GM12878 (cell line): ENCODE measurements at regions not wholly inside any gene's neighbourhood (a gene's known extent, or its start where the extent isn't known, plus 50 kb on each side); places are given as distances from the start of the nearest gene placed in this dataset.
"Not testable (repeated sequence)": the region's sequence is repeated elsewhere in the genome, so short reads cannot be mapped to it uniquely, and the experiment has no call there.

ENCODE experiments used
- ATAC-seq: fragments of 200-7000 bp; cut with Tn5 transposase; 3 replicates; pipeline ENCODE4 v1.9.1; 2020; ENCODE audit warnings: mild to moderate bottlenecking, moderate library complexity
- BruUV-seq: library from RNA; stranded (reverse); fragments of 400-500 nt; replicated peaks from 2 replicates; lab custom pipeline; 2021; lab: Mats Ljungman, UMichigan
- CTCF ChIA-PET: fragments of 300-600 bp; sonication (Branson Sonifier 250); formaldehyde crosslinking; extraction: SDS; loops from one replicate; lab custom pipeline; 2021; ENCODE audit warnings: inconsistent platforms; lab: Yijun Ruan, JAX
- POLR2A ChIA-PET: fragments of 350-600 bp; formaldehyde crosslinking; extraction: SDS; loops from one replicate; lab custom pipeline; 2021; ENCODE audit warnings: inconsistent platforms; lab: Charles Lee
- RAD21 ChIA-PET: fragments of 300-600 bp; sonication (Branson Sonifier 250); formaldehyde crosslinking; loops from one replicate; lab custom pipeline; 2023; ENCODE audit warnings: antibody characterized with exemption; ENCODE audit not compliant: unreplicated experiment; lab: Charles Lee
- SMC1A ChIA-PET: fragments of 300-600 bp; sonication (Branson Sonifier 250); formaldehyde crosslinking; loops from one replicate; lab custom pipeline; 2023; ENCODE audit not compliant: unreplicated experiment, uncharacterized antibody; lab: Charles Lee
- DNase-seq: peaks from one replicate; pipeline ENCODE4 v3.0.0-alpha.2; 2011; ENCODE audit warnings: low read depth, low spot score
- FAIRE-seq: peaks from 3 replicates; lab custom pipeline; 2011; peaks lifted over from hg19 to GRCh38; lab: Jason Lieb, UNC
- H2AFZ ChIP-seq: 2 replicates; pipeline ENCODE4 v1.6.0; 2011; ENCODE audit warnings: low read depth, low read length, control low read depth; ENCODE audit not compliant: control insufficient read depth
- H3K27ac ChIP-seq: 2 replicates; pipeline ENCODE4 v1.5.1; 2011; ENCODE audit warnings: control low read depth; ENCODE audit not compliant: control insufficient read depth, insufficient read depth
- H3K27me3 ChIP-seq, 2 experiments: replicated peaks in 1 of 2; 2 replicates each; pipeline versions ENCODE4 v1.6.0 to v1.6.1; 2011; ENCODE audit warnings: low read length in 1 of 2; ENCODE audit not compliant: control insufficient read depth in 2 of 2, insufficient read depth in 2 of 2
- H3K36me3 ChIP-seq, 2 experiments: 2 replicates each; pipeline ENCODE4 v1.5.1; 2011; ENCODE audit warnings: low read length in 1 of 2; ENCODE audit not compliant: control insufficient read depth in 2 of 2, insufficient read depth in 2 of 2
- H3K4me1 ChIP-seq: 2 replicates; pipeline ENCODE4 v1.6.1; 2011; ENCODE audit warnings: mild to moderate bottlenecking, low read length, moderate library complexity, mixed read lengths; ENCODE audit not compliant: control insufficient read depth, insufficient read depth
- H3K4me2 ChIP-seq: 2 replicates; pipeline ENCODE4 v1.6.0; 2011; ENCODE audit warnings: control low read depth; ENCODE audit not compliant: control insufficient read depth, insufficient read depth
- H3K4me3 ChIP-seq: fragments of 200-600 bp; sonication (generic); 2 replicates; pipeline ENCODE4 v1.5.1; 2016
- H3K79me2 ChIP-seq: 2 replicates; pipeline ENCODE4 v1.6.0; 2011; ENCODE audit warnings: low read length; ENCODE audit not compliant: control insufficient read depth, insufficient read depth
- H3K9ac ChIP-seq: 2 replicates; pipeline ENCODE4 v1.8.0; 2011; ENCODE audit warnings: low read length, control low read depth, mixed read lengths; ENCODE audit not compliant: control insufficient read depth, insufficient read depth
- H3K9me3 ChIP-seq: replicated peaks from 3 replicates; pipeline ENCODE4 v1.5.1; 2011; ENCODE audit warnings: mild to moderate bottlenecking, low read length; ENCODE audit not compliant: control insufficient read depth, insufficient read depth
- H4K20me1 ChIP-seq: 2 replicates; pipeline ENCODE4 v1.6.0; 2011; ENCODE audit not compliant: control insufficient read depth, insufficient read depth
- JUNB ChIP-seq: IDR thresholded peaks from 2 replicates; pipeline ENCODE4 v1.6.1; 2016; ENCODE audit warnings: antibody characterized with exemption, mild to moderate bottlenecking
- NFYB ChIP-seq: IDR thresholded peaks from 2 replicates; pipeline ENCODE4 v1.6.1; 2011; ENCODE audit warnings: low read depth, mild to moderate bottlenecking, low read length, improper control_type of control experiment, moderate library complexity; ENCODE audit not compliant: insufficient read depth
- ZNF217 ChIP-seq: fragments of 450-650 bp; IDR thresholded peaks from 2 replicates; pipeline ENCODE4 v1.6.1; 2017; ENCODE audit warnings: antibody characterized with exemption, mild to moderate bottlenecking
- WGBS: methylation state at CpG from one replicate; pipeline ENCODE4 v1.1.6; 2016; ENCODE audit warnings: low lambda C conversion rate; ENCODE audit not compliant: insufficient replicate concordance, insufficient coverage; ENCODE audit errors: missing lambda C conversion rate; 5-methylcytosine and 5-hydroxymethylcytosine counted together
- in situ Hi-C: fragments of 300-500 bp; cut with MboI; formaldehyde crosslinking; loops from 9 replicates; pipeline ENCODE4 v1.14.3; 2018; ENCODE audit warnings: mixed read lengths
- intact Hi-C: fragments of 100-400 bp; cut with micrococcal nuclease; formaldehyde crosslinking; loops from one replicate; pipeline ENCODE4 v1.14.2; 2022; ENCODE audit not compliant: unreplicated experiment
- TF ChIP-seq, protein P1 (sequence below): fragments of 450-650 bp; IDR thresholded peaks from 2 replicates; pipeline ENCODE4 v1.6.1; 2017; ENCODE audit warnings: antibody characterized with exemption, mild to moderate bottlenecking, moderate library complexity

DNA sequence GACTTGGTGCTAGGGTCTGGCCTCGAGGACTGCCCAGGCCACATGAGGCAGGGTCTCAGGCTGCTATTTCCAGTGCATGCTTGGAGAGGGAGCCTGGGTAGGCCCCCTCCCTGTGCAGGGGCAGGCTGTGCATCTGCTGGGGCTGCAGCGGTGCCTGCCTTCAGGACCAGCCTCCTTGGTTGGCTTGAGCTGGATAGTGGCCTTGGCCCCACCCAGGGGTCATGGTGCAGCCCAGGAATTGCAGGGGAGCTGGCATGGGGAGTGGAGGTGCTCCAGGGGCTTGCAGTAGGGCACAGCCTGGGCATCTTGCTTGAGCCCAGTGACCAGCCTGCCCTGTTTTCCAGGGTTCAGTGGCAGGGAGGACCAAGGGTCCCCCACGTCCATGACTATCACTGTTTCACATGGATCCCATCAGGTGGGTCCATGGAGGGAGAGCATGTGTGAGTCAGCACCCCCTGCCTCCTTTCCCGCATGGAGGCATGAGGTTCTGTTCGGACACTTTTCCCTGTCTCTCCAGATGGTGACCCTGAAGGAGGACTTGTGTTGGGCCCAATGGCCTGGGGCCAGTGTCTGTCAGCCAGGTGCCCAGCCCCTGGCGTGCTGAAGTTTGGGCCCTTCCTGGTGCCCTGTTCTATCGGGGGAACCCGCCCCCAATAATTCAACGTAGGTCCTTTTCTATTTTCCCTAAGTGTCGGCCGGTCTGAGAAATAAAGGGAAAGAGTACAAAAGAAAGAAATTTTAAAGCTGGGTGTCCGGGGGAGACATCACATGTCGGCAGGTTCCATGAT, 218.6 kb downstream of the SNRPN start (continued):
- TF ChIP-seq NFYB (no peak), JUNB (no peak), ZNF217 (no peak)
- TF ChIP-seq, protein P1, sequence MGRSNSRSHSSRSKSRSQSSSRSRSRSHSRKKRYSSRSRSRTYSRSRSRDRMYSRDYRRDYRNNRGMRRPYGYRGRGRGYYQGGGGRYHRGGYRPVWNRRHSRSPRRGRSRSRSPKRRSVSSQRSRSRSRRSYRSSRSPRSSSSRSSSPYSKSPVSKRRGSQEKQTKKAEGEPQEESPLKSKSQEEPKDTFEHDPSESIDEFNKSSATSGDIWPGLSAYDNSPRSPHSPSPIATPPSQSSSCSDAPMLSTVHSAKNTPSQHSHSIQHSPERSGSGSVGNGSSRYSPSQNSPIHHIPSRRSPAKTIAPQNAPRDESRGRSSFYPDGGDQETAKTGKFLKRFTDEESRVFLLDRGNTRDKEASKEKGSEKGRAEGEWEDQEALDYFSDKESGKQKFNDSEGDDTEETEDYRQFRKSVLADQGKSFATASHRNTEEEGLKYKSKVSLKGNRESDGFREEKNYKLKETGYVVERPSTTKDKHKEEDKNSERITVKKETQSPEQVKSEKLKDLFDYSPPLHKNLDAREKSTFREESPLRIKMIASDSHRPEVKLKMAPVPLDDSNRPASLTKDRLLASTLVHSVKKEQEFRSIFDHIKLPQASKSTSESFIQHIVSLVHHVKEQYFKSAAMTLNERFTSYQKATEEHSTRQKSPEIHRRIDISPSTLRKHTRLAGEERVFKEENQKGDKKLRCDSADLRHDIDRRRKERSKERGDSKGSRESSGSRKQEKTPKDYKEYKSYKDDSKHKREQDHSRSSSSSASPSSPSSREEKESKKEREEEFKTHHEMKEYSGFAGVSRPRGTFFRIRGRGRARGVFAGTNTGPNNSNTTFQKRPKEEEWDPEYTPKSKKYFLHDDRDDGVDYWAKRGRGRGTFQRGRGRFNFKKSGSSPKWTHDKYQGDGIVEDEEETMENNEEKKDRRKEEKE = no peak

DNA sequence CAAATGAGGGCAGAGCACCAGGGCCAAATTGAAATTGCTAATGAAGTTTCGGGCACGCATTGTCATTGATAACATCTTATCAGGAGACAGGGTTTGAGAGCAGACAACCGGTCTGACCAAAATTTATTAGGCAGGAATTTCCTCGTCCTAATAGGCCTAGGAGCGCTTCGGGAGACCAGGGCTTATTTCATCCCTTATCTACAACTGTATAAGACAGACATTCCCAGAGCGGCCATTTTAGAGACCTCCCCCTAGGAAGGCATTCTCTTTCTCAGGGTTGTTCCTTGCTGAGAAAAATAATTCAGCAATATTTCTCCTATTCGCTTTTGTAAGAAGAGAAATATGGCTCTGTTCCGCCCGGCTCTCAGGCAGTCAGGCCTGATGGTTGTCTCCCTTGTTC, 219.4 kb downstream of the SNRPN start:
- DNase-seq, H3K79me2 ChIP-seq, in situ Hi-C loops: not testable (repeated sequence)

More for the DNA sequence above, 219.4 kb downstream of the SNRPN start:
- H3K9me3 ChIP-seq, H3K27ac ChIP-seq, H3K4me2 ChIP-seq, H3K4me3 ChIP-seq, POLR2A ChIA-PET, H4K20me1 ChIP-seq, intact Hi-C loops, H3K9ac ChIP-seq, RAD21 ChIA-PET, BruUV-seq, ATAC-seq, H3K27me3 ChIP-seq, SMC1A ChIA-PET, H3K36me3 ChIP-seq, H2AFZ ChIP-seq, H3K4me1 ChIP-seq, FAIRE-seq, CTCF ChIA-PET: not testable (repeated sequence)
- 70% methylated on average over 10 of the region's 10 CpGs for WGBS
